ENCODE measurements at regions not wholly inside any gene's neighbourhood (a gene's known extent, or its start where the extent isn't known, plus 50 kb on each side); places are given as distances from the start of the nearest gene placed in this dataset.

DNA sequence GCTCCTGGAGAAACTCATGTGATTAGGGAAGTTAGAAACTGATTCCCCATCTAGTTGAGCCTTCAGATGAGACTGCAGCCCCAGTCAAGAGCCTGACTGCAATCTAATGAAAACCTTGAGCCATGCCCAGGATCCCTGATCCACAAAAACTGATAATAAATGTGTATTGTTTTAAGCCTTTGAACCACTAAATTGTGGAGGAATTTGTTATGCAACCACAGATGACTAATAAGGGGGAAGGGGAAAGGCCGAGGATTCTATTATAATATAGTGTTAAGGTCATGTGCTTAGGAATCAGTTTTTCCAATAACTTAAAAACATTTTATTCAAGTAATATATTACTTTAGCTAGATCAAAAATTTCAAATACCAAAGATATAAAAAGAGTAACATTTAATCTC, 52.8 kb upstream of the USP25 start:
- ChIA-PET POLR2A (no interaction called here), CTCF (no interaction called here)
- no peaks in the 10 kb centered on the region for H3K36me3 ChIP-seq (ENCODE audit: control insufficient read depth in 2 of 2, insufficient read depth in 1 of 2, low read length in 2 of 2)

DNA sequence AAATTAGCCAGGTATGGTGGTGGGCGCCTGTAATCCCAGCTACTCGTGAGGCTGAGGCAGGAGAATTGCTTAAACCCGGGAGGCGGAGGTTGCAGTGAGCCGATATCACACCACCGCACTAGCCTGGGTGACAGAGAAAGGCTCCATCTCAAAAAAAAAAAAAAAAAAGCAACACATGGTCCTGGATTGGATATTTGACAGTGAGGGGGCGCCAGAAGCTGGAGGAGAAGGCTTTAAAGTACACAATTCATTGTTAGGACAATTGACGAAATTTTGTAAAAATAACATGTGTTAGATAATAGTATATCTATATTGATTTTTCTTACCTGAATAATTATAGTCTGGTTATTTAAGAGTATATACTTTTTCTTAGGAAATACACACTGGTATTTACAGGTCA, 50.2 kb upstream of the USP25 start:
- Histone ChIP-seq H3K27ac (ENCODE audit: extremely low read depth, low read depth, low read length) (no peak overlapping the region), H3K9me3 (ENCODE audit: control insufficient read depth, insufficient read depth, low read depth, low read length) (no peaks in the 10 kb centered on the region), H3K4me1 (ENCODE audit: control insufficient read depth, insufficient read depth, low read length) (no peaks in the 10 kb centered on the region), H3K36me3 (ENCODE audit: control insufficient read depth in 2 of 2, insufficient read depth in 1 of 2, low read length in 2 of 2) (no peaks in the 10 kb centered on the region), H3K4me3 (ENCODE audit: low read depth, low read length) (no peak overlapping the region)
- TF ChIP-seq ZBTB7A (tag by site-specific recombination; IDR thresholded peaks at IDR 0.05; ENCODE audit: low read depth) (no peak), ZNF146 (tag by site-specific recombination; IDR thresholded peaks at IDR 0.05) (no peak), ZNF473 (tag by site-specific recombination; IDR thresholded peaks at IDR 0.05) (no peak), OSR2 (tag by site-specific recombination; IDR thresholded peaks at IDR 0.05) (no peak), ZFP37 (tag by site-specific recombination; IDR thresholded peaks at IDR 0.05) (no peak), GLIS2 (tag by site-specific recombination; IDR thresholded peaks at IDR 0.05) (no peak), ZBTB48 (tag by site-specific recombination; IDR thresholded peaks at IDR 0.05) (no peak)
- TF ChIP-seq, protein P1, sequence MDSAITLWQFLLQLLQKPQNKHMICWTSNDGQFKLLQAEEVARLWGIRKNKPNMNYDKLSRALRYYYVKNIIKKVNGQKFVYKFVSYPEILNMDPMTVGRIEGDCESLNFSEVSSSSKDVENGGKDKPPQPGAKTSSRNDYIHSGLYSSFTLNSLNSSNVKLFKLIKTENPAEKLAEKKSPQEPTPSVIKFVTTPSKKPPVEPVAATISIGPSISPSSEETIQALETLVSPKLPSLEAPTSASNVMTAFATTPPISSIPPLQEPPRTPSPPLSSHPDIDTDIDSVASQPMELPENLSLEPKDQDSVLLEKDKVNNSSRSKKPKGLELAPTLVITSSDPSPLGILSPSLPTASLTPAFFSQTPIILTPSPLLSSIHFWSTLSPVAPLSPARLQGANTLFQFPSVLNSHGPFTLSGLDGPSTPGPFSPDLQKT (IDR thresholded peaks at IDR 0.05; ENCODE audit: borderline replicate concordance, low read depth, low read length) = no peak
- ChIA-PET POLR2A (no interaction called here), CTCF (interaction anchor here (1.4 kb wide), 1 partner anchor 16 kb away, joined by 5 read pairs; no protein-coding TSS in a partner anchor)

More for the DNA sequence above, 52.8 kb upstream of the USP25 start:
- no peaks in the 10 kb centered on the region for H3K9me3 ChIP-seq (ENCODE audit: control insufficient read depth, insufficient read depth, low read depth, low read length)
- H3K4me3 ChIP-seq (ENCODE audit: low read depth, low read length) = no peak overlapping the region
- no peak for TF ChIP-seq ZNF16 (tag by site-specific recombination; IDR thresholded peaks at IDR 0.05; ENCODE audit: low read depth)
- TF ChIP-seq, protein P2, sequence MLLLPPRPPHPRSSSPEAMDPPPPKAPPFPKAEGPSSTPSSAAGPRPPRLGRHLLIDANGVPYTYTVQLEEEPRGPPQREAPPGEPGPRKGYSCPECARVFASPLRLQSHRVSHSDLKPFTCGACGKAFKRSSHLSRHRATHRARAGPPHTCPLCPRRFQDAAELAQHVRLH (tag by site-specific recombination; IDR thresholded peaks at IDR 0.05) = no peak
- TF ChIP-seq ZNF596 (tag by site-specific recombination; IDR thresholded peaks at IDR 0.05) = no peak
- no peak for TF ChIP-seq ZNF239 (tag by site-specific recombination; IDR thresholded peaks at IDR 0.05)
- TF ChIP-seq, protein P3, sequence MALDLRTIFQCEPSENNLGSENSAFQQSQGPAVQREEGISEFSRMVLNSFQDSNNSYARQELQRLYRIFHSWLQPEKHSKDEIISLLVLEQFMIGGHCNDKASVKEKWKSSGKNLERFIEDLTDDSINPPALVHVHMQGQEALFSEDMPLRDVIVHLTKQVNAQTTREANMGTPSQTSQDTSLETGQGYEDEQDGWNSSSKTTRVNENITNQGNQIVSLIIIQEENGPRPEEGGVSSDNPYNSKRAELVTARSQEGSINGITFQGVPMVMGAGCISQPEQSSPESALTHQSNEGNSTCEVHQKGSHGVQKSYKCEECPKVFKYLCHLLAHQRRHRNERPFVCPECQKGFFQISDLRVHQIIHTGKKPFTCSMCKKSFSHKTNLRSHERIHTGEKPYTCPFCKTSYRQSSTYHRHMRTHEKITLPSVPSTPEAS (tag by site-specific recombination; IDR thresholded peaks at IDR 0.05) = no peak
- no peak for TF ChIP-seq GLI4 (tag by site-specific recombination; IDR thresholded peaks at IDR 0.05)
- no peak for TF ChIP-seq GLI2 (tag by site-specific recombination; IDR thresholded peaks at IDR 0.05; ENCODE audit: borderline replicate concordance, low read depth)
- no peak for TF ChIP-seq ZNF747 (tag by site-specific recombination; IDR thresholded peaks at IDR 0.05)
- no peak for TF ChIP-seq SALL2 (tag by site-specific recombination; IDR thresholded peaks at IDR 0.05; ENCODE audit: borderline replicate concordance)
- TF ChIP-seq REPIN1 (tag by site-specific recombination; IDR thresholded peaks at IDR 0.05; ENCODE audit: low read depth) = no peak
- no peak for TF ChIP-seq ZBTB21 (tag by site-specific recombination; IDR thresholded peaks at IDR 0.05)
- no peaks in the 10 kb centered on the region for H3K4me1 ChIP-seq (ENCODE audit: control insufficient read depth, insufficient read depth, low read length)
- H3K27ac ChIP-seq (ENCODE audit: extremely low read depth, low read depth, low read length) = no peak overlapping the region

Data from HEK293 (cell line).